H1 (cell line): ENCODE measurements at regions not wholly inside any gene's neighbourhood (a gene's known extent, or its start where the extent isn't known, plus 50 kb on each side); places are given as distances from the start of the nearest gene placed in this dataset.

Experiments used
- CTCF ChIA-PET: fragments of 300-600 bp; sonication (Branson Sonifier 250); formaldehyde crosslinking; loops from one replicate; lab custom pipeline; 2021; ENCODE audit not compliant: partially characterized antibody; lab: Charles Lee
- POLR2A ChIA-PET: fragments of 300-600 bp; sonication (Branson Sonifier 250); formaldehyde crosslinking; loops from one replicate; lab custom pipeline; 2021; ENCODE audit warnings: inconsistent platforms; ENCODE audit not compliant: partially characterized antibody; lab: Charles Lee
- DNase-seq, 2 experiments: peaks; one replicate each; pipeline versions ENCODE4 v3.0.0 to v3.0.0-alpha.2; 2010 to 2022; ENCODE audit warnings: low spot score in 2 of 2, low read depth in 1 of 2, mixed read lengths in 1 of 2
- FAIRE-seq: peaks from 2 replicates; lab custom pipeline; 2011; peaks lifted over from hg19 to GRCh38; lab: Jason Lieb, UNC
- H2AFZ ChIP-seq: 2 replicates; pipeline ENCODE4 v1.8.1; 2012; ENCODE audit warnings: low read length, inconsistent platforms
- H2AK5ac ChIP-seq: 2 replicates; pipeline ENCODE4 v1.6.1; 2013; ENCODE audit warnings: low read depth, low read length
- H2BK120ac ChIP-seq: replicated peaks from 2 replicates; pipeline ENCODE3; 2013; ENCODE audit warnings: low read depth, low read length, inconsistent platforms
- H2BK12ac ChIP-seq: 2 replicates; pipeline ENCODE4 v1.6.1; 2013; ENCODE audit warnings: low read depth, low read length
- H2BK15ac ChIP-seq: 2 replicates; pipeline ENCODE4 v1.6.1; 2013; ENCODE audit warnings: low read length
- H2BK20ac ChIP-seq: 2 replicates; pipeline ENCODE4 v1.6.1; 2013; ENCODE audit warnings: low read length
- H2BK5ac ChIP-seq: 2 replicates; pipeline ENCODE4 v1.6.1; 2013; ENCODE audit warnings: low read depth, low read length
- H3K14ac ChIP-seq: 2 replicates; pipeline ENCODE4 v1.6.1; 2013; ENCODE audit warnings: inconsistent platforms; ENCODE audit not compliant: insufficient read length
- H3K18ac ChIP-seq: 2 replicates; pipeline ENCODE4 v1.6.1; 2013; ENCODE audit warnings: low read length; ENCODE audit errors: extremely low read depth
- H3K23ac ChIP-seq: 2 replicates; pipeline ENCODE4 v1.6.1; 2013; ENCODE audit warnings: inconsistent platforms; ENCODE audit not compliant: insufficient read length
- H3K23me2 ChIP-seq: 2 replicates; pipeline ENCODE4 v1.6.1; 2013; ENCODE audit warnings: low read depth, low read length
- H3K27ac ChIP-seq: 2 replicates; pipeline ENCODE4 v1.6.1; 2011; ENCODE audit warnings: low read depth, low read length, inconsistent platforms
- H3K27me3 ChIP-seq, 4 experiments: replicated peaks in 1 of 4; 1 replicate in 1 of 4; 2 replicates in 3 of 4; pipeline versions ENCODE4 v1.6.1 to v1.8.1; 2011 to 2013; ENCODE audit warnings: low read length in 3 of 4, mild to moderate bottlenecking in 3 of 4, inconsistent platforms in 2 of 4, mixed read lengths in 2 of 4, moderate library complexity in 1 of 4; ENCODE audit not compliant: control insufficient read depth in 3 of 4, insufficient read depth in 3 of 4; ENCODE audit errors: extremely low read depth in 1 of 4
- H3K36me3 ChIP-seq, 4 experiments: 2 replicates each; pipeline versions ENCODE4 v1.6.1 to v1.8.1; 2011 to 2013; ENCODE audit warnings: mild to moderate bottlenecking in 4 of 4, low read length in 3 of 4, moderate library complexity in 2 of 4, control low read depth in 1 of 4, inconsistent platforms in 1 of 4; ENCODE audit not compliant: insufficient read depth in 4 of 4, control insufficient read depth in 2 of 4
- H3K4ac ChIP-seq: replicated peaks from 2 replicates; pipeline ENCODE3; 2013; ENCODE audit warnings: low read length, low read depth, mixed read lengths, inconsistent platforms; ENCODE audit not compliant: insufficient read length
- H3K4me1 ChIP-seq, 4 experiments: replicated peaks in 1 of 4; 1 replicate in 1 of 4; 2 replicates in 3 of 4; pipeline versions ENCODE4 v1.6.1 to v1.8.1; 2011 to 2013; ENCODE audit warnings: low read length in 3 of 4, inconsistent platforms in 2 of 4, mixed read lengths in 1 of 4; ENCODE audit not compliant: insufficient read depth in 4 of 4, control insufficient read depth in 3 of 4
- H3K4me2 ChIP-seq, 2 experiments: 2 replicates each; pipeline versions ENCODE4 v1.6.1 to v1.8.1; 2011 to 2013; ENCODE audit warnings: low read depth in 2 of 2, low read length in 2 of 2, control low read depth in 1 of 2, inconsistent platforms in 1 of 2, mild to moderate bottlenecking in 1 of 2; ENCODE audit not compliant: insufficient read depth in 1 of 2
- H3K4me3 ChIP-seq, 4 experiments: fragments of 200-600, 300-600 bp in 1 of 4; sonication (generic), shearing (Covaris generic), sonication (Bioruptor Twin) in 1 of 4; 2 replicates each; pipeline versions ENCODE4 v1.5.1 to v1.8.1; 2011 to 2016; ENCODE audit warnings: low read length in 4 of 4, low read depth in 3 of 4, control low read depth in 2 of 4, inconsistent platforms in 2 of 4, mild to moderate bottlenecking in 2 of 4, mixed read lengths in 1 of 4, moderate library complexity in 1 of 4; ENCODE audit not compliant: insufficient read depth in 2 of 4; ENCODE audit errors: extremely low read depth in 1 of 4
- H3K56ac ChIP-seq: replicated peaks from 2 replicates; pipeline ENCODE3; 2013; ENCODE audit warnings: low read depth, mild to moderate bottlenecking, mixed read lengths, low read length, inconsistent platforms; ENCODE audit not compliant: insufficient read length
- H3K79me1 ChIP-seq: 2 replicates; pipeline ENCODE4 v1.6.1; 2013; ENCODE audit warnings: low read depth, low read length, control low read depth
- H3K79me2 ChIP-seq, 2 experiments: 2 replicates each; pipeline versions ENCODE4 v1.6.1 to v1.8.1; 2012 to 2013; ENCODE audit warnings: low read length in 2 of 2, mild to moderate bottlenecking in 2 of 2, inconsistent platforms in 1 of 2; ENCODE audit not compliant: insufficient read depth in 2 of 2, control insufficient read depth in 1 of 2
- H3K9ac ChIP-seq, 4 experiments: replicated peaks in 1 of 4; 1 replicate in 1 of 4; 2 replicates in 3 of 4; pipeline versions ENCODE4 v1.6.1 to v1.8.1; 2011 to 2013; ENCODE audit warnings: low read depth in 3 of 4, low read length in 3 of 4, control low read depth in 2 of 4, mild to moderate bottlenecking in 2 of 4, moderate library complexity in 2 of 4, inconsistent platforms in 1 of 4; ENCODE audit errors: extremely low read depth in 1 of 4
- H3K9me3 ChIP-seq, 2 experiments: 2 replicates each; pipeline versions ENCODE4 v1.6.1 to v1.8.1; 2012 to 2013; ENCODE audit warnings: mild to moderate bottlenecking in 2 of 2, moderate library complexity in 2 of 2, control low read depth in 1 of 2, inconsistent platforms in 1 of 2, low read depth in 1 of 2, low read length in 1 of 2, mixed read lengths in 1 of 2; ENCODE audit not compliant: insufficient read depth in 2 of 2
- H4K20me1 ChIP-seq, 2 experiments: replicated peaks in 1 of 2; 2 replicates each; pipeline versions ENCODE3 to v1.8.1; 2011 to 2013; ENCODE audit warnings: inconsistent platforms in 2 of 2, low read length in 2 of 2, mild to moderate bottlenecking in 1 of 2; ENCODE audit not compliant: insufficient read depth in 2 of 2, control insufficient read depth in 1 of 2
- H4K5ac ChIP-seq: 2 replicates; pipeline ENCODE4 v1.6.1; 2013; ENCODE audit warnings: low read length, low read depth, mixed read lengths, inconsistent platforms; ENCODE audit not compliant: insufficient read length
- H4K8ac ChIP-seq: 2 replicates; pipeline ENCODE4 v1.8.0; 2013; ENCODE audit warnings: mild to moderate bottlenecking, moderate library complexity, low read length, inconsistent platforms; ENCODE audit not compliant: insufficient read depth; ENCODE audit errors: extremely low read depth
- H4K91ac ChIP-seq: replicated peaks from 2 replicates; pipeline ENCODE3; 2013; ENCODE audit warnings: low read length, mixed read lengths, inconsistent platforms; ENCODE audit not compliant: insufficient read length
- BRCA1 ChIP-seq: IDR thresholded peaks from 2 replicates; pipeline ENCODE4 v1.6.1; 2012; ENCODE audit warnings: low read depth, low read length, improper control_type of control experiment
- CHD2 ChIP-seq: IDR thresholded peaks from 2 replicates; pipeline ENCODE4 v1.6.1; 2012; ENCODE audit warnings: low read length, improper control_type of control experiment
- HDAC6 ChIP-seq: IDR thresholded peaks from one replicate; pipeline ENCODE4 v1.7.1; 2012; ENCODE audit warnings: low read depth, mild to moderate bottlenecking, inconsistent platforms, low read length, moderate library complexity
- NANOG ChIP-seq: IDR thresholded peaks from 2 replicates; pipeline ENCODE4 v1.6.1; 2011; ENCODE audit warnings: low read length, low read depth, mild to moderate bottlenecking, inconsistent platforms; ENCODE audit not compliant: insufficient read depth, poor library complexity, severe bottlenecking
- POLR2A ChIP-seq, 2 experiments: IDR thresholded peaks; 1 replicate in 1 of 2; 2 replicates in 1 of 2; pipeline ENCODE4 v1.6.1; 2011; ENCODE audit warnings: low read depth in 2 of 2, low read length in 2 of 2, mild to moderate bottlenecking in 2 of 2; ENCODE audit errors: control extremely low read depth in 1 of 2
- RBBP5 ChIP-seq: IDR thresholded peaks from 2 replicates; pipeline ENCODE4 v1.7.1; 2012; ENCODE audit warnings: low read depth, mild to moderate bottlenecking, inconsistent platforms, low read length, moderate library complexity, borderline replicate concordance
- SAP30 ChIP-seq: fragments of 300-600 bp; sonication (generic); IDR thresholded peaks from 2 replicates; pipeline ENCODE4 v1.7.1; 2012; ENCODE audit warnings: low read length, moderate library complexity, mild to moderate bottlenecking, inconsistent platforms; ENCODE audit not compliant: insufficient read depth, insufficient replicate concordance
- ZNF274 ChIP-seq: IDR thresholded peaks from 2 replicates; pipeline ENCODE4 v1.7.0; 2012; ENCODE audit warnings: low read length, borderline replicate concordance; ENCODE audit errors: extremely low read depth
- WGBS, 2 experiments: shearing (Covaris generic) in 1 of 2; methylation state at CpG; one replicate each; pipeline versions ENCODE4 v1.1.6 to v1.1.7; 2013 to 2015; ENCODE audit warnings: low lambda C conversion rate in 2 of 2, mixed read lengths in 2 of 2, inconsistent platforms in 1 of 2, low coverage in 1 of 2, missing lambda C conversion rate in 1 of 2; ENCODE audit not compliant: insufficient replicate concordance in 2 of 2, insufficient coverage in 1 of 2, insufficient read length in 1 of 2; ENCODE audit errors: extremely low coverage in 1 of 2, missing lambda C conversion rate in 1 of 2; 5-methylcytosine and 5-hydroxymethylcytosine counted together

DNA sequence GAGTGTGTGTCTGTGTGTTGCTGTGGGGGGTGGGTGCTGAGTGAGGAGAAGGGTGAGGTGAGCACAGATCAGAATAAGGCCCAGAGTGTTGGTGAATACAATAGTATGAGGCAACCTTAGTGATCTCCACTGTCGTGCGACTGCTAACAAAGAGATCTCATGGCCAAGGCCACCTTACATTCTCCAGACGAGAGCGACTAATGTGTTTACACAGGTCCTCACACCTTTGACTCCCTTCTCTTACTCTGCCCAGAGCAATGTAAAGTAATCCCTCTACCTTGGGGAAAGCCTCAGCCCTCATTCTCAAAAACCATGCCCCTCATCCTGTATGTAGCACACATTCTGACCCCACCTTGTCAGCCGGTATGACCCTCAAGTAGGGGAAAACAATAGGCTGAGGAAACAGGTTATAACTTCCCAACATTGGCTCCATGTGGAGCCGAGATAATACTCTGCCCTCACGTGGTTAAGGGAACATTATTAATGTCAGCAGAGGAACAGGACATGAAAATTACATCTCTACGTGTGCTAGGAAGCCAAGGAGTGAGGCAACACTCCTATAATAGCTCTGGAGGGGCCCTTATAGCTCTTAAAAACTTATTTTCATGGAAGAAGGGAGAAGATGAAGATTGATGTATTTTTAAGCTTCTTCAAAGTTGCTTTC is 323.0 kb upstream of the NT5C1B start:
- POLR2A ChIA-PET, result no interaction called here
- Histone ChIP-seq H2BK15ac (0 out of 2 replicates have a peak overlapping the region, but pooled peaks have one; percentile 34), H4K8ac (no peak overlapping the region), H3K79me2 (no peaks in the 10 kb centered on the region), H2BK5ac (no peak overlapping the region; the same call in 1 of the 2 replicates), H3K9ac (no peak overlapping the region), H3K4ac (no peak overlapping the region), H3K9me3 (no peaks in the 10 kb centered on the region; a peak in 1 of 4 replicates)
- TF ChIP-seq ZNF274 (no peak), NANOG (no peak), POLR2A (IDR thresholded peaks at IDR 0.05; ENCODE audit: control extremely low read depth in 1 of 2, low read depth in 2 of 2, low read length in 2 of 2) (no peak), RBBP5 (no peak), HDAC6 (no peak), CHD2 (no peak), SAP30 (no peak), BRCA1 (no peak)
- TF ChIP-seq, all 59 proteins: peak for 0
- H2AFZ ChIP-seq, result no peak overlapping the region
- DNase-seq, result no peak
- no peak overlapping the region for H3K23ac ChIP-seq
- no peak overlapping the region for H3K56ac ChIP-seq
- H2AK5ac ChIP-seq, result no peak overlapping the region; the same call in 1 of the 2 replicates
- no peak for FAIRE-seq
- no peak overlapping the region for H2BK20ac ChIP-seq
- WGBS, 2 experiments, result 85% methylated on average over 8 of the region's 8 CpGs; no CpG with 5 or more reads in 1 of the 2 experiments
- no peak overlapping the region for H3K14ac ChIP-seq
- peaks cover 10% of the 10 kb centered on the region; the same call in 1 of the 2 replicates for H3K23me2 ChIP-seq
- no peak overlapping the region for H2BK120ac ChIP-seq
- peak overlapping the region; percentile 68; the same call in 1 of the 2 replicates for H2BK12ac ChIP-seq
- no peak overlapping the region for H3K4me3 ChIP-seq
- H3K4me2 ChIP-seq, result no peak overlapping the region
- no peaks in the 10 kb centered on the region for H3K27me3 ChIP-seq
- CTCF ChIA-PET, result no interaction called here
- no peak overlapping the region for H4K5ac ChIP-seq
- no peaks in the 10 kb centered on the region for H4K20me1 ChIP-seq
- no peaks in the 10 kb centered on the region; a peak in 1 of 7 replicates for H3K4me1 ChIP-seq
- no peaks in the 10 kb centered on the region for H3K36me3 ChIP-seq
- no peak overlapping the region for H3K27ac ChIP-seq
- H3K79me1 ChIP-seq, result no peaks in the 10 kb centered on the region
- H4K91ac ChIP-seq, result no peak overlapping the region
- no peak overlapping the region for H3K18ac ChIP-seq
